Jurkat, Clone E6-1 (cell line): ENCODE measurements at regions not wholly inside any gene's neighbourhood (a gene's known extent, or its start where the extent isn't known, plus 50 kb on each side); places are given as distances from the start of the nearest gene placed in this dataset.
A peak's percentile ranks its signal among the peaks of the same experiment; 100 is the strongest.

ENCODE experiments used
- DNase-seq: peaks from one replicate; pipeline ENCODE4 v3.0.0-alpha.2; 2011; ENCODE audit warnings: low read depth, low spot score
- H3K4me3 ChIP-seq: 2 replicates; pipeline ENCODE4 v1.5.1; 2011; ENCODE audit warnings: mild to moderate bottlenecking, low read length, control low read depth, moderate library complexity

GRCh38 chr21:32216293-32216692, 62.6 kb downstream of the MIS18A start:
- H3K4me3 ChIP-seq, result no peak overlapping the region
- DNase-seq, result no peak

- no peak overlapping the region for H3K4me3 ChIP-seq
- no peak for DNase-seq
Observed at GRCh38 chr21:32215306-32215685, 63.6 kb downstream of the MIS18A start.

GRCh38 chr21:32214654-32215305, 64.1 kb downstream of the MIS18A start:
- no peak overlapping the region for H3K4me3 ChIP-seq
- no peak for DNase-seq

GRCh38 chr21:32212116-32212515, 66.7 kb downstream of the MIS18A start:
- no peak for DNase-seq
- H3K4me3 ChIP-seq, result no peak overlapping the region

GRCh38 chr21:32211306-32211705, 67.5 kb downstream of the MIS18A start:
- no peak overlapping the region for H3K4me3 ChIP-seq
- DNase-seq, result no peak

GRCh38 chr21:32209580-32209979, 69.3 kb downstream of the MIS18A start:
- no peak for DNase-seq
- no peak overlapping the region for H3K4me3 ChIP-seq

- DNase-seq, result no peak
- no peak overlapping the region for H3K4me3 ChIP-seq
Observed at GRCh38 chr21:32207406-32207716, 71.5 kb downstream of the MIS18A start.

GRCh38 chr21:32206631-32207405, 72.0 kb downstream of the MIS18A start:
- H3K4me3 ChIP-seq, result no peak overlapping the region
- no peak for DNase-seq

- no peak for DNase-seq
- no peak overlapping the region for H3K4me3 ChIP-seq
Observed at GRCh38 chr21:32203877-32204480, 74.9 kb downstream of the MIS18A start.

GRCh38 chr21:32200029-32200428, 78.8 kb downstream of the MIS18A start:
- H3K4me3 ChIP-seq, result no peak overlapping the region
- no peak for DNase-seq

GRCh38 chr21:32198384-32198783, 80.5 kb downstream of the MIS18A start:
- no peak overlapping the region for H3K4me3 ChIP-seq
- no peak for DNase-seq

GRCh38 chr21:32197896-32198295, 81.0 kb downstream of the MIS18A start:
- no peak for DNase-seq
- no peak overlapping the region for H3K4me3 ChIP-seq

GRCh38 chr21:32196001-32196400, 82.8 kb downstream of the MIS18A start:
- H3K4me3 ChIP-seq, result no peak overlapping the region
- no peak for DNase-seq

- no peak overlapping the region for H3K4me3 ChIP-seq
- DNase-seq, result no peak
Observed at GRCh38 chr21:32193098-32193465, 85.8 kb downstream of the MIS18A start.

- H3K4me3 ChIP-seq, result no peak overlapping the region
Observed at GRCh38 chr21:32192291-32193097, 86.4 kb downstream of the MIS18A start.

GRCh38 chr21:32190493-32191144, 88.2 kb downstream of the MIS18A start:
- peak; percentile 60 for DNase-seq
- no peak overlapping the region for H3K4me3 ChIP-seq

More at GRCh38 chr21:32192291-32193097, 86.4 kb downstream of the MIS18A start:
- DNase-seq, result no peak

- no peak overlapping the region for H3K4me3 ChIP-seq
- peak; percentile 6 for DNase-seq
Observed at GRCh38 chr21:32189688-32190483, 89.0 kb downstream of the MIS18A start.

GRCh38 chr21:32186804-32187203, 92.0 kb downstream of the MIS18A start:
- no peak for DNase-seq
- no peak overlapping the region for H3K4me3 ChIP-seq

GRCh38 chr21:32185726-32186125, 93.1 kb downstream of the MIS18A start:
- no peak overlapping the region for H3K4me3 ChIP-seq
- no peak for DNase-seq
